ENCODE measurements at regions not wholly inside any gene's neighbourhood (a gene's known extent, or its start where the extent isn't known, plus 50 kb on each side); places are given as distances from the start of the nearest gene placed in this dataset.

DNA sequence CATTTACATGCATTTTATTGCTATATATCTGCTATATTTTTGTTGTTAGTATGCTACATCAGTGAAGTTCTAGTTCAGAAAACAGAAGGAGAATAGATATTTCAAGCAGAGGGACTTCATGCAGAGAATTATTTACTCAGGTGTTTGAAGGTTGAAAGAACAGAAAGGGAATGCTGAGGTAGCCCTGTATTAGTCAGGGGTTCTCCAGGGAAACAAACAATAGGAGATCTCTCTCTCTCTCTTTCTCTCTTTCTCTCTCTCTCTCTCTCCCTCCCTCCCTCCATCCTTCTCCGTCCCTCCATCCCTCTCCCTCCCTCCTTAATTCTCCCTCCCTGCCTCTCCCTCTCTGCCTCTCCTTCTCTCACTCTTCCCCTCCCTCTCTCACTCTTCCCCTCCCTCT, 114.3 kb upstream of the TDRD3 start:
- Histone ChIP-seq H3K9me3 (no peaks in the 10 kb centered on the region), H3K4me1 (no peaks in the 10 kb centered on the region), H3K4me2 (no peak overlapping the region), H3K27ac (no peak overlapping the region), H3K4me3 (no peak overlapping the region)
- ATAC-seq (no peak), FAIRE-seq (no peak), DNase-seq (ENCODE audit: low read depth in 1 of 2, low spot score in 1 of 2) (no peak)
- WGBS (ENCODE audit: missing lambda C conversion rate), result no CpG with 5 or more reads among the region's 1 CpG
- TF ChIP-seq RCOR1 (IDR thresholded peaks at IDR 0.05; ENCODE audit: low read depth, low read length), result no peak
- no peak for TF ChIP-seq EHF (CRISPR knock-in tag; IDR thresholded peaks at IDR 0.05)
- TF ChIP-seq CHD2 (IDR thresholded peaks at IDR 0.05; ENCODE audit: low read length, partially characterized antibody), result no peak
- no peak for TF ChIP-seq ZNF302 (CRISPR knock-in tag; IDR thresholded peaks at IDR 0.05)
- TF ChIP-seq, protein P1, sequence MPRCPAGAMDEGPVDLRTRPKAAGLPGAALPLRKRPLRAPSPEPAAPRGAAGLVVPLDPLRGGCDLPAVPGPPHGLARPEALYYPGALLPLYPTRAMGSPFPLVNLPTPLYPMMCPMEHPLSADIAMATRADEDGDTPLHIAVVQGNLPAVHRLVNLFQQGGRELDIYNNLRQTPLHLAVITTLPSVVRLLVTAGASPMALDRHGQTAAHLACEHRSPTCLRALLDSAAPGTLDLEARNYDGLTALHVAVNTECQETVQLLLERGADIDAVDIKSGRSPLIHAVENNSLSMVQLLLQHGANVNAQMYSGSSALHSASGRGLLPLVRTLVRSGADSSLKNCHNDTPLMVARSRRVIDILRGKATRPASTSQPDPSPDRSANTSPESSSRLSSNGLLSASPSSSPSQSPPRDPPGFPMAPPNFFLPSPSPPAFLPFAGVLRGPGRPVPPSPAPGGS (IDR thresholded peaks at IDR 0.05), result no peak
- ChIA-PET CTCF (no interaction called here), POLR2A (no interaction called here)

- DNase-seq (ENCODE audit: low read depth in 1 of 2, low spot score in 1 of 2) (no peak), ATAC-seq (no peak), FAIRE-seq (no peak)
- Histone ChIP-seq H3K4me1 (no peaks in the 10 kb centered on the region), H3K4me2 (no peak overlapping the region), H3K4me3 (no peak overlapping the region), H3K9me3 (no peaks in the 10 kb centered on the region), H3K27ac (no peak overlapping the region)
- WGBS (ENCODE audit: missing lambda C conversion rate), result 61% methylated on average over 10 of the region's 10 CpGs
- ChIA-PET POLR2A (no interaction called here), CTCF (no interaction called here)
- TF ChIP-seq FOSL2 (IDR thresholded peaks at IDR 0.05) (no peak), FOSL2 (CRISPR knock-in tag; IDR thresholded peaks at IDR 0.05) (no peak), ESRRA (IDR thresholded peaks at IDR 0.05; ENCODE audit: borderline replicate concordance, low read length) (no peak), USF2 (IDR thresholded peaks at IDR 0.05) (no peak), JUN (IDR thresholded peaks at IDR 0.05) (no peak), HEYL (CRISPR knock-in tag; IDR thresholded peaks at IDR 0.05) (no peak), CBX2 (IDR thresholded peaks at IDR 0.05; ENCODE audit: borderline replicate concordance, low read depth) (no peak), POLR2A (IDR thresholded peaks at IDR 0.05; ENCODE audit: low read length) (no peak), PHF8 (IDR thresholded peaks at IDR 0.05; ENCODE audit: borderline replicate concordance, low read depth) (no peak), ATOH8 (CRISPR knock-in tag; IDR thresholded peaks at IDR 0.05; ENCODE audit: low read depth) (no peak), JUNB (IDR thresholded peaks at IDR 0.05) (no peak)
Measured at GRCh38 chr13:60286707-60287106, 110.3 kb upstream of the TDRD3 start.

- FAIRE-seq (no peak), ATAC-seq (no peak), DNase-seq (ENCODE audit: low read depth in 1 of 2, low spot score in 1 of 2) (no peak)
- Histone ChIP-seq H3K27ac (no peak overlapping the region), H3K4me2 (no peak overlapping the region), H3K4me3 (no peak overlapping the region), H3K4me1 (no peaks in the 10 kb centered on the region), H3K9me3 (no peaks in the 10 kb centered on the region)
- 42% methylated on average over 6 of the region's 6 CpGs for WGBS (ENCODE audit: missing lambda C conversion rate)
- ChIA-PET CTCF (no interaction called here), POLR2A (no interaction called here)
- TF ChIP-seq NPAS2 (CRISPR knock-in tag; IDR thresholded peaks at IDR 0.05; ENCODE audit: borderline replicate concordance) (no peak), HOXA7 (CRISPR knock-in tag; IDR thresholded peaks at IDR 0.05) (no peak), KDM1A (IDR thresholded peaks at IDR 0.05; ENCODE audit: low read depth) (no peak), ZSCAN20 (CRISPR knock-in tag; IDR thresholded peaks at IDR 0.05) (no peak)
- TF ChIP-seq, protein P1 (IDR thresholded peaks at IDR 0.05), result no peak
Measured at GRCh38 chr13:60288569-60288968, 108.5 kb upstream of the TDRD3 start.

Data from A549 (cell line).